AG04449 (cell line): ENCODE measurements at regions not wholly inside any gene's neighbourhood (a gene's known extent, or its start where the extent isn't known, plus 50 kb on each side); places are given as distances from the start of the nearest gene placed in this dataset.
"Not testable (repeated sequence)": the region's sequence is repeated elsewhere in the genome, so short reads cannot be mapped to it uniquely, and the experiment has no call there.

ENCODE experiments used
- CTCF ChIA-PET: fragments of 350-600 bp; formaldehyde crosslinking; extraction: SDS; loops from one replicate; lab custom pipeline; 2021; ENCODE audit warnings: antibody characterized with exemption; lab: Yijun Ruan, JAX
- POLR2A ChIA-PET: fragments of 400-600, 350-600 bp; formaldehyde crosslinking; extraction: SDS; loops from one replicate; lab custom pipeline; 2020; ENCODE audit warnings: antibody characterized with exemption, inconsistent platforms; lab: Yijun Ruan, JAX
- DNase-seq: peaks from one replicate; pipeline ENCODE4 v3.0.0-alpha.2; 2010; ENCODE audit warnings: low read depth, low spot score
- H3K4me3 ChIP-seq: 2 replicates; pipeline ENCODE4 v1.5.1; 2011; ENCODE audit warnings: low read depth, mild to moderate bottlenecking, control low read depth, low read length
- CTCF ChIP-seq: IDR thresholded peaks from one replicate; pipeline ENCODE4 v1.5.1; 2011; ENCODE audit warnings: mild to moderate bottlenecking, moderate library complexity, low read length, control low read depth, inconsistent platforms; ENCODE audit not compliant: insufficient read depth; ENCODE audit errors: missing control alignments

GRCh38 chr6:10313799-10314162, 101.1 kb downstream of the TFAP2A start:
- POLR2A ChIA-PET: no interaction called here
- H3K4me3 ChIP-seq: no peak overlapping the region
- no peak for DNase-seq
- no peak for TF ChIP-seq CTCF
- CTCF ChIA-PET: no interaction called here

- POLR2A ChIA-PET: no interaction called here
- CTCF ChIA-PET: no interaction called here
- DNase-seq: no peak
- no peak overlapping the region for H3K4me3 ChIP-seq
- TF ChIP-seq CTCF: no peak
Observed at GRCh38 chr6:10312445-10312844, 102.4 kb downstream of the TFAP2A start.

- DNase-seq, H3K4me3 ChIP-seq, CTCF ChIA-PET, POLR2A ChIA-PET: not testable (repeated sequence)
Observed at GRCh38 chr6:10311546-10312405, 103.1 kb downstream of the TFAP2A start.

GRCh38 chr6:10310826-10311225, 104.0 kb downstream of the TFAP2A start:
- H3K4me3 ChIP-seq: no peak overlapping the region
- TF ChIP-seq CTCF: no peak
- DNase-seq: no peak
- POLR2A ChIA-PET: no interaction called here
- CTCF ChIA-PET: no interaction called here

GRCh38 chr6:10310330-10310653, 104.6 kb downstream of the TFAP2A start:
- no peak for DNase-seq

GRCh38 chr6:10309457-10310329, 105.2 kb downstream of the TFAP2A start:
- DNase-seq: no peak

More at GRCh38 chr6:10310330-10310653, 104.6 kb downstream of the TFAP2A start:
- H3K4me3 ChIP-seq: no peak overlapping the region
- TF ChIP-seq CTCF: no peak
- ChIA-PET POLR2A (no interaction called here), CTCF (no interaction called here)

More at GRCh38 chr6:10309457-10310329, 105.2 kb downstream of the TFAP2A start:
- H3K4me3 ChIP-seq: no peak overlapping the region
- TF ChIP-seq CTCF: no peak
- CTCF ChIA-PET: no interaction called here
- POLR2A ChIA-PET: no interaction called here
